NCI-H1930 (cell line): ENCODE measurements at regions not wholly inside any gene's neighbourhood (a gene's known extent, or its start where the extent isn't known, plus 50 kb on each side); places are given as distances from the start of the nearest gene placed in this dataset.
"Not testable (repeated sequence)": the region's sequence is repeated elsewhere in the genome, so short reads cannot be mapped to it uniquely, and the experiment has no call there.

Source experiments
- DNase-seq, 2 experiments: peaks; one replicate each; lab custom pipeline; 2025; lab: John Stamatoyannopoulos, UW

DNA sequence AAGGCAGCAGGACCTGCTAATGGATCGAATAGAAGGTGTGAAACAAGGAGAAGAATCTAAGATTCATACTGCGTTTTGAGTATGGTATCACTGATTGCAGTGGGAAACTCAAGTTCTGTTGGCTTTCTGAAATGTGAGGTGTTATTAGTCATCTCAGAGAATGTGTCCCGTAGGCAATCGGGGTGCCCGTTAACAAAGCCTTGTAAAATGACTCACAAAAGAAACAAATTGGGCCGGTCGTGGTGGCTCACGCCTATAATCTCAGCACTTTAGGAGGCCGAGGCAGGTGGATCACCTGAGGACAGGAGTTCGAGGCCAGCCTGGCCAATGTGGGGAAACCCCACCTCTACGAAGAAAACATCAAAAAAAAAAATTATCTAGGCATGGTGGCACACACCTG, 118.2 kb upstream of the C7orf33 start:
- no peak for DNase-seq

DNA sequence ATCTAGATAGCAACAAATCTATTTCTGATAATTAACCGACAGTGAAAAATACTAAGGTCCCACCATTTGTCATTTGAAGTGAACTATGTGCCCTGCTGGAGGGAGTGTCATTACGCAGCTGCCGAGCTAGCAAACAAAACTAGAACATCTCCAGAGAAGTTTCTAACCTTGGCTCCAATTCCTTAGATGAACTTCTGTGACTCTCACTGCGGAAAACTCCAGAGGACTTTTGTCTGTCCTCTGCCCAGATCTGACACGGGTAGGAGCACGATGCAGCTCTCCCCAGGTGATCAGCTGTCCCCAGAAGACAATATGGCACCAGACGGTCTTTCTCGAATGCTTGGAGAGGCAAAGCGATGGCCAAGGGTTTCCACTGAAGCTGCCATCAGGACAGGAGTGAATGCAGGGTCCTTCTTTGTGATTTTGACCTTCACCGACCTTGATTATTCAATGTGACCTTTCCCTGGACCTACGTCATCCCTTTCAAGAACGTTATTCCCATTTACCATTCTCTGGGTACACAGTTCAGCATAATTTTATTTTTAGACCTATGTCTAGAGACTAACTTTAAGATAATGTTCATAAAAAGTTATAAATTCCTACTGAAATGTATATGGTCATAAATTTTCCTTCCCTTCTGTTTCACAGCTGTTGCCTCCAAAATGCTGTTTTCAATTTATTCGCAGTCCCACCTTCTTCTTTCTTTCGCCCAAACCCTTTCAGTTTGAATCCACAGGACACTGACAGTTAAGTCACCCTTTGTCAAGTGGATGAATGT, 116.7 kb upstream of the C7orf33 start:
- no peak for DNase-seq

DNA sequence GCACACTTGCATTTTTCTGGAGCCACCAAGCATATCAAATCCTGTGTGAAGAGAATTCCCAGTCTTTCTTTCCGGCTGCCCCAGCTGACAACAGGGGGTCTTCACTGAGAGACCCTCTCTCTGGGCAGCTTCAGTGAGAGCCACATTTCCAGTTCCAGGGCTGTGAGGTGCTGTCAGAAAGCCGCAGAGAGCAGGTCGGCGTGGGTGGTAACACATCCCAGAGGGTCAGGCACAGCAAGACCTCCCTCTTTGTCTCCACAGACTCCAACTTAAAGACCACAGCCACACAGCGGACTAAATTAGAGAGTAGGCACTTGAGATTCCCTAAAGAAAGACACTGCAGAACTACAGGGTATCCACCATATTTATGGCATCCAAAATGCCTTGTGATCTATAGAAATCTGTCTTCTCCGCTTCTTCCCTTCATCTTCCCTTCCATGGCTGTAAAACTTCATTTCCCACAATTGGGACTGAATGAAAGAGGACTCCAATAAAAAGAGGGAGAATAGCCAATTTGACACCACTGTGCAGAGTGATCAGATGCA, 116.0 kb upstream of the C7orf33 start:
- no peak for DNase-seq

DNA sequence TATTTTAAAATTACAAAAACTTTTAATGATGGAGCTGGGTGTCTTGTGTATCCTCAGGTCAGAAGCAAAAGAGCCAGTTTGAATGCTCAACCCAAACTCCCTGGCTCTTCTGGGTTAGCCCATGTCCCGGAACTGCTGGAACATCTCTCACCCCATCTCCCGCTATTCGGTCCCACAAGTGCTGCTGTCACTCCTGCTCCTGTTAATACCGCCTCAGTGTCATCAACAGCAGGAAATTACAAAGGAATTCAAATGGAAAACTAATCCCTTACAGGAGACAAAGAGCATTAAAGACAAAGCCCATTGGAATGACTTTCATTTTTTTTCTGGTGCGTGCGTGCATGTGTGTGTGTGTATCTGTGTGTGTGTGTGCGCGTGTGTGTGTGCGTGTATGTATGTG, 112.0 kb upstream of the C7orf33 start:
- no peak for DNase-seq

DNA sequence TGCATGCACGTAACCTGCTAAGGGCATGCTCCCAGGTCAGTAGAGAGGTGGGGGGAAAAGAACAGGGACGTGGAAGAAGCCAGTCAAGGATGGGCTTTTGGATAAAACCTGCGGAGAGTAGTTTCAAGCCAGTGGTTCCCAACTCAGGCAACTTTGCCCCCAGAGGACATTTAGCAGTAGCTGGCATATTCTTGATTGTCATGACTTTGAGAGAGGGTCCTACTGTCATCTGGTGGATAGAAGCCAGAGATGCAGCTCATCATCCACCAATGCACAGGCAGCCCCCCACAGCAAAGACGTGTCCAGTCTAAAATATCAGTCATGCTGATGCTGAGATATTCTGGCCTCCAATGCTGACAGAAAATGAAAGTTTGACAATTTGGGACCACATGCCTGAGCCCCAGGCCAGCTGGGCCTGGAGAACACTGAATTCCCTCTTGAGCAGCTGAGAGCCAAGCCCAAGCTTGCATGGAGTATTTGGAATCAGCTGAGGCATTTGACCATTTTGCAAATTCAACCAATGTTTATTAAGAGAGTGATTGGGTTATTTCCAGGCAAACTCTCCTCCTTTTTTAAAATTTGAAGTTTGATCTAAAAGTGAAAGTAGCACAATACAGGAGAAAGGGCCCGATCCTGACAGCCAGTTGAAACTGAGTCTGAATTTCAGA, 110.0 kb upstream of the C7orf33 start:
- DNase-seq = no peak

DNA sequence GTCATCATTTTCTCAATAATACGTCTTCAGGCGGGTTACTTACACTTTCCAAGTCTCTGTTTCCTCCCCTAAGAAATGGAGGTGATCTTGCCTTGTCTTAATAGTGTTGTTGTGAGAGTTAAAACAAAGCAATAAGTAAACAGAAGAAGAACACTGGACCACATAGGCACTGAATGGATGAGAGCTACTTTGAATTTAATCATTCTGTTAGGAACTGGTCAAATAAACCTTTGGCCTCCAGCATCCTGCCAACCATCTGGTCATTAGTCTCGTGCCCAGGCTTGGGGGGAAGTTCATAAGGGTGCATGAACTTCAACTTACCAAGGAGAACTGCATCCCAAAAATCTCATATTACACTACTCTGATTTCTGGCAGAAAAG, 109.4 kb upstream of the C7orf33 start:
- DNase-seq = no peak

DNA sequence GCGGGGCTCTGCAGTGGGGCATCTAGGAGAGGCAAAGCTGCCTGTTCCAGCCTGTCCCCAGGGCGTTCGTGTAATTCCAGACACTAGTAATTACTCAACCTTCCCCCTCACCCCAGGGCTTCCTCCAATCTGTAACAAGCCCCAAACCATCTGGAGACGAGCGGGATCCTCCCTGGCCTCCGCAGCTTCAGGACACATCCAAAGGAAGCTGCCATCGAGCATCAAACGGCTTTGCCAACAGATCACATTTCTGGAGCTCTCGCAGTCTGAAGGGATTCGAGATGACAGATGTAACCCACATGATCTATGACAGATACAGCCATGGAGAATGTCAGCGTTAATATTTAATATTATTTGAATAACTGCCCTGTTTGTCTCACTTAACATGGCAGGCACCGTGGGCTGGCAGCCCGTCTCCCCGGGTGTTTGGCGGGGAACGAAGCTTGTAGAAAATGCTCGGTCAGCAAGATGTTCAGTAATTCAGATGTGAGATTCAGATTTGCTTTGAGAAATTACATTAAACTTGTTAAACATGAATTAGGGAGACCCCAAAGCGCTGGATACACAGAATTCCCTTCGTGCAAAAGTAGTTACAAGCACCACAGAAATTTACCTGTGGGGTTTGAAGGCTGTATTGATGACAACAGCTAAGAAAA, 108.5 kb upstream of the C7orf33 start:
- no peak for DNase-seq

DNA sequence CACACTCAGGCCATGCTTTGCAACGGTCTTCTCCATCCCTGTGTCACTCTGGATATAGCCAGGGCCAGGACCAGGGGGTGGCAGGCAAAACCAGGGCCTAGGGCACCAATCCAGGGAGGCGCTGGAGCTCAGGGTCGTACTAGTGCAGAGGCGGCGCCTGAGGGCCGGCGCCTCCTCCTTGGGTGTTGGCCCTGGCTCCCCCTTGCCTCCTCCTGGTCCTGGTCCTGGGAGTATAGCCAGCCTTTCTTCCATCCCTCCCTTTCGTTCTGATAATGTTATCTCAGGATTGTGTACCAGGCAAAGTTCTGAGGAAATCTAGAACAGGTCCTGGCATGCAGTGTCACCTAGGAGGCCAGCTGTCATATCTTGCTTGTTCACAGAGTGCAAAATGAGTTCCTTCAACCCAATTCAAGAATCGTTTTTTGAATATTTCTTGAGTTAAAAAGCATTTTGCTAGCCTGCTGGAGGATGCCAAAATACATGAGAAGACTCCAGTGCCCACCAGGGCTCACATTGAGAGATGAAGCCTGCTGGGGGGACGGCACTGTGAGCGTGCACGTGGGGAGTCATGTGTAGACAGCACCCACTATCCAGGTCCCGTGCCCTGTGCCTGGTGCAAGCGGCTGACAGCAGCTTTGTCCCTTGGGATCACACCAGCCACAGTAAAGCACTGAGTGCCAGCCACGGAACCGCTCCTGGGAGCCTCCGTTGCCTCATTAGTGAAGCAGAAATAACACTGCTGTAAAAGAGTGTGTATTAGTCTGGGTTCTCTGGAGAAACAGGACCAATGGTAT, 106.9 kb upstream of the C7orf33 start:
- DNase-seq = no peak

DNA sequence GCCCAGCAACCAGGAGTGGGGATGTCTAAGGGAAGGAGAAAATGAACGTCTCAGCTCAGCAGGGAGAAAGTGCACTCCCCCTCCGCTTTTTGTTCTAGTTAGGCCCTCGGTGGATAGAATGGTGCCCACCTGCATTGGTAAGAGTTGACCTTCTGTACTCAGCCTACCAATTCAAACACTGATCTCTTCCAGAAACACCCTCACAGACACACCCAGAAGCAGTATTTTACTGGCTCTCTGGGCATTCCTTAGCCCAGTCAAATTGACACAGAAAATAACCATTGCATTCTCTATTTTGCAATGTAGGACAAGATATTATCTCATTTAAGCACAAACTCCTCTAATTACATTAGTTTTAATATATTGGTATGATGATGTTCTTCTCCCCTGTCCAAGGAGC, 106.1 kb upstream of the C7orf33 start:
- no peak for DNase-seq

DNA sequence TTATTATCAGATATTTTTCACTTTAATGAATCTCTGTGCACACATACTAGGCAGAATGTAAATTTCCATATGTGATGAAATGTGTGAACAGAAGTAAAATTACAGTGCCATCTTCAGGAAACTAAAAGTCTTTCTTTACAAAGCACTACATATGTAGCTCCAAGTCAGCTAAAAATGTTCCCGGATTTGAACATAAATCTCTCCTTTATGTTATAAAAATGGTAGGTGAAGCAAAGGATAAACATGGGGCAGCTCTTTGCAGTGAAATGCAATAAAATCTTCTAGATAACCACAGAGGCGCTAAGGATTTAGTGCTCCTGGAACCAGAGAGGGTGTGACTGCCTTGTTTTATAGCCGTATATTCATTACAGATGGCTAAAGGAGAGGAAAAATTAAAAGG, 104.9 kb upstream of the C7orf33 start:
- DNase-seq = no peak

DNA sequence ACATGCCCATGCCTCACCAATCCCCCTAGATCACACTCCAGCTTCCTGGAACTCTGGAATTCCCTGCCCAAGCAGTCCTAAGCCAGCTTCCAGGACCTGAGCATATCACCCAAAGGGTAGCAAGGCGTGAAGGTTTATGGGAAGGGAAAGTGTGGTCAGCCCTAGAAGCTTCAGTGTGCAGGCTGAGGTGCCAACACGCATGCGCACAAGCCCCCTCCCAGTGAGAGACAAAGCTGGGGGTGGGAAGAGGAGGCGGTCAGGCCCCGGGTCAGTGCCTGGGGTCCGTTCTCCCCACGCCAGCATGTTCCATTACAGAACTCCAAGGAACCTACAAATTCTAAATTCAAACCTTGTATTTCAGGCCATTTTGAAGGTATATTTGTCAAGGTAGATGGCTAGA, 103.6 kb upstream of the C7orf33 start:
- no peak for DNase-seq

DNA sequence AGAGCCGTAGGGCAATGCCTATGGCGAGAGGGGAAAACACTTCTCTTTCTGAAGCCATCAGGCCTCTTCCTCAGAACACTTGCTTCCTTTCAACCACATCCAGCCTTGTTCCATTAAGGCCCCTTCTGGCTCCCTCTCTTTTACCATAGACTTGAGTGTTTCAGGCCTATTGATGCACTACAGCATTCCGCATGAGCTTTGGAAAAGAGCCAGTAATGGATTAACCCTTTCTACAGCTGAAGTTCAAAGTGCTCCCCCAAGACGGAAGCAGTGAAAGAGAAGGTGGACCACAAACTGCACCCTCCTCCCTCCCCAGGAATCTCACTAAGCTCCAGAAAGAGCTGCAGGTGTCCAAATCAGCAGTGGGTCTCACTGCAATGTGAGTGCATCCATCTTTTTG, 102.7 kb upstream of the C7orf33 start:
- no peak for DNase-seq

DNA sequence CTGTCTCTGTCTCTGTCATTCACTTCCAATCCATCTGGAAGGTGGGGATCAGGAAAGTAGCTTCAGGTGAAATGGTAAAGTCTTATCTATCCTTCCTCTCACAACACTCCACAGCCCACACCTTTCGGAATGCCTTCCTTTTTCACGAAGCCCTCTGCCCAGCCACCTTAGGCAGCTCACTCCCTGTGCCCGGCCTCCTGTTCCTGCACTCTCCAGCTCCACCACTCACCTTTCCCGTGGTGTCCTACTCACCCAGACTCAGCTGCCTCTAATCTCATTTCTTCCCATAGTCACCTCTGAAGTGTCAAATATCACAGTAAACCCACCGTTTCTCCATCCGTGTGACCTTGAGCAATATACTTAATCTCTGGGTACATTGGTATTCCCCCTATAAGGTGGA, 100.9 kb upstream of the C7orf33 start:
- no peak for DNase-seq

DNA sequence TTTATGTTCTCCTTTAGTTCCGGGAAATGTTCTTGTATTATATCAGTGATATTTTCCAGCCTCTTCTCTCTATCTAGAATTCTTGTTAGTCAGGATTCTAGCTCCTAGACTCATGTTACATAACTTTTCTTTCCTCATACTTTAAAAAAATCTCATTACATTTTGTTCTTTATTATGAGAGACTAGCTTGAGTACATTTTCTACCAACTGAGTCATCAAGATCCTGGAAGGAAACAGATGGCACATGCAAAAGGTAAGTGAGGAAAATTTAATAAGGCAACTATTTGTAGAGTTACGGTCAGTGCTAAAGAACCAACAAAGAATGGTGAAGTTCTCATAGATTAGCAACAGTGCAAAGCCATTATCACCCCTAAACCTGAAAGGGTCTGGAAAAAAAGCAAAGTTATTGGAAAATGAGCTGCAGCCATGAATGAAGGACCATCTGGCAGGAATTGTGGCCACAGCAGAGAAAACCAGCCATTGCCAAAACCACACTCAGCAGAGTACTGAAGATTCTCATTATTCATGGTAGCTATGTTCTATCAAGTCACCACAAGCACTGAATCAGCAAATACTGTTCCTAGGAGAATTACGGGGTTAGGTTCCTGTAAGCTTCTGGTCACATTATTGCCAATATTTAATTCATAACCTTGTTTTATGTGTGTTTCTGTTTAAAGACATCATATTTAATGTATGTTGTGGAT, 98.3 kb upstream of the C7orf33 start:
- no peak for DNase-seq

DNA sequence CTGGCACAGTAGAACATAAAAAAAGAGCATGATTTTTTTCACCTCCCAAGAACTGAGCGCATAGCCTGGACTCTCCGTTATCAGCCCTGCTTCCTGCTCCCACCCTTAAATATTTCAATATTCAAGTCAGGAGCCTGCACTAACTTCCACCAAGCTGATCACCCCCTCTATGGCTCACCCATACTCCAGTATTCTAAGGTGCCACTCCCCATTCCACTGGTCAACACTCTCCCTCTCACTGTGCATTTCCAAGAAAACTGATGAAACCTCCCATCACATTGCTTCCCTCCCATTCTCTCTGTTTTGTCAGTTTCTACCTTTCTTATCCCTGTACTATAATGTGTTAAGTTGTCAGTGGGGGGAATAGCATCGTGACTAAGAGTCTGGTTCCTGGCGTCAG, 95.0 kb upstream of the C7orf33 start:
- DNase-seq = no peak

DNA sequence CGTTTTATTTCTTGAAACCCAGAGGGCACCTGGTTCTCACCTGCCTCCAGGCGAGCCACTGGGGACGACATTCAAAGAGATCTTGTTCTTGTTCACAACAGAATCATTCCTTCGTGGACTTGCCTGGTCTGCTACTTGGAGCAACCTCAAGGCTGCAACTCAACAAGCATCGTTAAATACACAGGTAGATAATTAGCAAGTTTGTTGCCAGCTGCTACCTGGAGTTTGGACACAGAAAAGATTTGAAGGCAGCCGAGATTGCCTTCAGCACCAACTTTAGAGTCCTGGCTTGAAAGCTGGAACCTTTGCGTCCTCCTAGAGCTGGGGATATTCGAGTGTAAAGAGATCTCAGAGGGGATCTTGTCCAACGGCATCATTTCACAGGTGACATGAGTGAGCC, 89.6 kb upstream of the C7orf33 start:
- no peak for DNase-seq

DNA sequence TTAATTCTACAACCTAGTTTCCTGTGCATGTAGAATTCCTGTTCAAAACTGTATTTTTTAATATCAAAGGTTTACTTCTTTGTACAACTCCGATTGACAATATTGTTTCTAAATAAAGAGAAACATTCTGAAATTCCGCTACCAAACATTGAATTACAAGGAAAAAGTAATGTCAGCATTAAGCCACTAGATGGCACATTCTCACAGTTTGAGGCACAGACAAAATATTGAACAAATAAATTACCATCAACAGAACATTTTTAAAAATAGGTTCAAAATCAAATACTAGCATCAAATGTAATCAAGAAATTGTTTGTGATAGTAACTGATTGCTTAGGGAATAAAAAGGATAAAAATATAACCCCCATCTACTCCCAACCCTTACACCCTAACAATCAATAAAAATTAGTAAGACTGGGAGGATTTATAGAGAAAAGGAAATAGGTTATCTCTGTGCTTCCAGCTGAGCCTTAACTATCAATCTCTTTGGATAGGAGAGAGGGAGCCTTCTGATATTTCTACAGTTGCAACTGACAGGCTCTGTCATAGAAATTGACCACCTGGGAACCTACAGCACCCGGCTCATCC, 86.6 kb upstream of the C7orf33 start:
- DNase-seq = peak in 1 of 2 experiments; percentile 40

DNA sequence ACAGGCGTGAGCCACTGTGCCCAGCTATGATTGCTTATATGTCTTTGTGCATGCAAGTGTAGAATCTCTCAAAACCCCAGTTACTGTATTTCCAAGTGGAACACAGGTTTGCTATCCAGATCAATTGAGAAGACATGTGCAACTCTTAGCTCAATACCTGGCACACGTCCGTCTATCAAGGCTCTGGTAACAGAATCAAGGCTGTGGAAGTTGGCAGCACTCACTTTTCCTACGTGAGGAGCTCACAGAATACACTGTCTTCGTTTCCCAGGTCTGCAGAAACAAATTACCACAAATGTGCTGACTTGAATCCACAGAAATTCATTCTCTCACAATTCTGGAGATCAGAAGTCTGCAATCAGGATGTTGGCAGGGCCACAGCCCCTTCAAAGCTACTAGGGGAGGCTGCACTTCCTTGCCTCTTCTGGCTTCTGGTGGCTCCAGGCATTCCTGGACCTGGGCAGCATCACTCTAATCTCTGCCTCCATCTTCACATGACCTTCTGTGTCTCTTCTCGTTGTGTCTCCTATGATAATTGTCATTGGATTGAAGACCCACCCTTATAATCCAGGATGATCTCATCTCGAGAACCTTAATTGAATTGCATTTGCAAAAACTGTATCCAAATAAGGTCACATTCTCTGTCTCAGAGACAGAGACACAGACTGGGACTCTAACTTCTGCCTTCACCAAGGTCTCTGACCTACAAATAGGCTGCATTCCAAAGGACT, 84.8 kb upstream of the C7orf33 start:
- no peak for DNase-seq

DNA sequence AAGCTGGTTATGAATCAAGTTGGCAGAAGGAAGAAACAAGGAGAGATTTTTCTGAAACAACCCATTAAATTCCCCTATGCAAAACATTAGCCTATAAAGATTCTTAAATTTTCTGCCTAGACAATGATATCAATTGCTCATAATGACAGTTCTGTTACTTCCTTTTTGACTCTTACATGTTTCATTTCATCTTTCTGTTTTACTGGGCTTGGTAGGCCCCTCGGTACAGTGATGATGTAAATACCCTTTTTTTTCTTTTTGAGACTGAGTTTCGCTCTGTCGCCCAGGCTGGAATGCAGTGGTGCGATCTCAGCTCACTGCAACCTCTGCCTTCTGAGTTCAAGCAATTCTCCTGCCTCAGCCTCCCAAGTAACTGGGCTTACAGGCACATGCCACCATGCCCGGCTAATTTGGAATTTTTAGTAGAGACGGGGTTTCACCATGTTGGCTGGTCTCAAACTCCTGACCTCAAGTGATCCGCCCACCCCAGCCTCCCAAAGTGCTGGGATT, 83.4 kb upstream of the C7orf33 start:
- DNase-seq = not testable (repeated sequence)

DNA sequence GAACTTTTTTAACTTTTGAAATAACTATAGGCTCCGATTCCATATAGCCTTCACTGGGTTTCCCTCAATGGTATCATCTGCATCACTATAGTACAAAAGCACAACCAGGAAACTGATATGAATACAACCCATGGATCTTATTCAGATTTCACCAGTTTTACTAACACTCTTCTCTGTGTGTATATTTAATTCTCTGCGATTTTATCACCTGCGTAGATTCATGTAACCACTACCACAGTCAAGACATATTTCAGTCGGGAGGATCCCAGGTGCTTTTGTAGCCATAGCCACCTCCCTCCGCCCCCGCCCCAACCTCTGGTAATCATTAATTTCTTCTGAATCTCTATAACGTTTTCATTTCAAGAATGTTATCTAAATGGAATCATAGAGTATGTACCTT, 82.8 kb upstream of the C7orf33 start:
- no peak for DNase-seq
